ENCODE measurements at regions not wholly inside any gene's neighbourhood (a gene's known extent, or its start where the extent isn't known, plus 50 kb on each side); places are given as distances from the start of the nearest gene placed in this dataset.

- Mint-ChIP-seq H3K4me3 (ENCODE audit: unreplicated experiment) (no peak overlapping the region), H3K27me3 (ENCODE audit: unreplicated experiment) (no peaks in the 10 kb centered on the region)
Measured at GRCh38 chr10:3701491-3701890, 83.5 kb downstream of the KLF6 start.

GRCh38 chr10:3700531-3701076, 84.4 kb downstream of the KLF6 start:
- Mint-ChIP-seq H3K36me3 (ENCODE audit: low read depth, unreplicated experiment) (no peaks in the 10 kb centered on the region), H3K27ac (ENCODE audit: unreplicated experiment) (no peak overlapping the region), H3K9me3 (ENCODE audit: unreplicated experiment) (no peaks in the 10 kb centered on the region), H3K4me3 (ENCODE audit: unreplicated experiment) (no peak overlapping the region), H3K4me1 (ENCODE audit: unreplicated experiment) (no peaks in the 10 kb centered on the region), H3K27me3 (ENCODE audit: unreplicated experiment) (peaks cover under 1% of the 10 kb centered on the region)
- no peak for TF ChIP-seq CTCF (IDR thresholded peaks at IDR 0.05; ENCODE audit: unreplicated experiment)
- DNase-seq (ENCODE audit: low spot score): no peak

More at GRCh38 chr10:3701491-3701890, 83.5 kb downstream of the KLF6 start:
- no peaks in the 10 kb centered on the region for H3K36me3 Mint-ChIP-seq (ENCODE audit: low read depth, unreplicated experiment)
- H3K27ac Mint-ChIP-seq (ENCODE audit: unreplicated experiment): no peak overlapping the region
- H3K4me1 Mint-ChIP-seq (ENCODE audit: unreplicated experiment): no peaks in the 10 kb centered on the region
- H3K9me3 Mint-ChIP-seq (ENCODE audit: unreplicated experiment): no peaks in the 10 kb centered on the region
- no peak for DNase-seq (ENCODE audit: low spot score)
- no peak for TF ChIP-seq CTCF (IDR thresholded peaks at IDR 0.05; ENCODE audit: unreplicated experiment)

GRCh38 chr10:3699916-3700315, 85.1 kb downstream of the KLF6 start:
- Mint-ChIP-seq H3K9me3 (ENCODE audit: unreplicated experiment) (no peaks in the 10 kb centered on the region), H3K4me3 (ENCODE audit: unreplicated experiment) (no peak overlapping the region), H3K4me1 (ENCODE audit: unreplicated experiment) (no peaks in the 10 kb centered on the region), H3K27me3 (ENCODE audit: unreplicated experiment) (peaks cover 1% of the 10 kb centered on the region), H3K36me3 (ENCODE audit: low read depth, unreplicated experiment) (no peaks in the 10 kb centered on the region), H3K27ac (ENCODE audit: unreplicated experiment) (no peak overlapping the region)
- TF ChIP-seq CTCF (IDR thresholded peaks at IDR 0.05; ENCODE audit: unreplicated experiment): no peak
- no peak for DNase-seq (ENCODE audit: low spot score)

- TF ChIP-seq CTCF (IDR thresholded peaks at IDR 0.05; ENCODE audit: unreplicated experiment): no peak
- Mint-ChIP-seq H3K9me3 (ENCODE audit: unreplicated experiment) (no peaks in the 10 kb centered on the region), H3K27me3 (ENCODE audit: unreplicated experiment) (peaks cover 1% of the 10 kb centered on the region), H3K27ac (ENCODE audit: unreplicated experiment) (no peak overlapping the region), H3K4me1 (ENCODE audit: unreplicated experiment) (no peaks in the 10 kb centered on the region), H3K36me3 (ENCODE audit: low read depth, unreplicated experiment) (no peaks in the 10 kb centered on the region), H3K4me3 (ENCODE audit: unreplicated experiment) (no peak overlapping the region)
- no peak for DNase-seq (ENCODE audit: low spot score)
Measured at GRCh38 chr10:3698312-3698711, 86.7 kb downstream of the KLF6 start.

- Mint-ChIP-seq H3K27ac (ENCODE audit: unreplicated experiment) (no peak overlapping the region), H3K9me3 (ENCODE audit: unreplicated experiment) (no peaks in the 10 kb centered on the region), H3K27me3 (ENCODE audit: unreplicated experiment) (peaks cover 1% of the 10 kb centered on the region), H3K36me3 (ENCODE audit: low read depth, unreplicated experiment) (no peaks in the 10 kb centered on the region), H3K4me3 (ENCODE audit: unreplicated experiment) (no peak overlapping the region), H3K4me1 (ENCODE audit: unreplicated experiment) (no peaks in the 10 kb centered on the region)
- TF ChIP-seq CTCF (IDR thresholded peaks at IDR 0.05; ENCODE audit: unreplicated experiment): no peak
- DNase-seq (ENCODE audit: low spot score): no peak
Measured at GRCh38 chr10:3693698-3694080, 91.3 kb downstream of the KLF6 start.

Measured in endothelial cell (in vitro differentiated cells).